Muscle of back (tissue), 3 donors: ENCODE measurements at regions not wholly inside any gene's neighbourhood (a gene's known extent, or its start where the extent isn't known, plus 50 kb on each side); places are given as distances from the start of the nearest gene placed in this dataset.

Experiments used
- DNase-seq, 3 donors: peaks; one replicate each; pipeline versions ENCODE4 v3.0.0 to v3.0.0-alpha.2; 2013

DNA sequence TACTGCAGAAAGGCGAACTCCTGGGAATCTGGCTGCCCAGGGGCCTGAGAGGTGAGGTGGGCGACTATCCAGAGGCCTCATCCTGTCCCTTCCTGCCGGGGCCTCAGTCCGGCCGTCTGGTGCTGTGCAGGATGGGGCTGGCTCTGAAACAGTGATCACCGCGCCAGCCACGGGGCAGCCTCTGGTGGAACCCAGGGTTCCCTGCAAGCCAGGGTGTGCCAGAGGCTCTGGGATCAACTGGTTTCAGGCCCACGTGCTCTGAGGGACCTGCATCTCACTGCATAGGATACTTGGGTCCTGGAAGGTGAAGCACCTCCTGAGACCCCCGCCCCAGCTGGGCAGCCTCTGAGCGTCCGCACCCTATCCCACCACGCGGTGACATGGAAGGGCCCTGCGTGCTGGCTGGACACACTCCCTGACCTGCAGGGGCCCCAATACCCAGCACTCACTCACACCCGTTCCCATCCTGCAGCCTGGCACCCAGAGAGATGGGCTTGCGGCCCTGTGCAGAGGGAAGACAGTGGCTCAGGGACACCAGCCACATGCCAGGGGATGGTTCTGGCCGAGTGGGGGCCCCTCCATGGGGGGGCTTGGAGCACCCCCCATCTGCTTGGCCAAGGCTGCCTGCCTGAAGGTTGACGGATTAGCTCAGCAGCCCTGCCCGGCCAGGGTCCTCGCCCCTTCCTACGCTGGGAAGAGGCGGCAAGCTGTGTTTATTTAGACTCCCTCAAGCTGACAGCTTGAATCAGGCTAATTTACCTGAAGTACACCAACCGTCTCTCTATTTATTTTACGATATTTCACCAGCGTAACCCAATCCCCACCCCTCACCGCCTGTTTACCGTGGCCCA, 64.3 kb upstream of the TTC34 start:
- DNase-seq: no peak

DNA sequence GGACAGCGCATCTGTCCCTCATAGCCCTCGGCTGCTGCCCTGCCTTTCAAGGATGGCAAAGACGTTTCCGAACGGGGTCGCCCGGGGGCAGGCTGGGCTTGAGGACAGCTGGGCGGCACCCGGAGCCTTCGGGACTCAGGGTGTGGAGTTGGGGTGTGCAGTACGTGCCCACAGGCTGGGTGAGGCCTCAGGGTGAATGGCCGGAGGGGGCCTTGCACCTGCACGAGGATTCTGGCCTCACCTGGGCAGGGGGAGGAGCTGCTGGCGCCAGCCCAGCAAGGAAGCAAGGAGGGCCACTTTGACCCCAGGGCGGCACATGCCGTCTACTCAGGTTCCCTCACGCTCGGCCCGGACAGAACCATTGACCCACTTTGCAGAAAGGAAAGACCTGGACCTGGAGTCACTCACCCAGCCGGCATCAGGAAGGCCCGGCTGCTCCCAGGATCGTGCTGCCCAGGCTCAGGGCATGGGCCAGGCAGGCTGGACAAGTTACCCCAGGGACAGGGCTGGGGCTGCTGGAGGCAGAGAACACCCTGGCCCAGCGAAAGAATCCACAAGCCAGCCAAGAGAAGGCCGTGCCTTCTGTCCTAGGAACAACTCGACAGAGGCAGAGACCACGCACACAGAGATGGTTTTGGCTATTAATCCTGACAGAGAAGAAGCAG, 65.1 kb upstream of the TTC34 start:
- DNase-seq: no peak

DNA sequence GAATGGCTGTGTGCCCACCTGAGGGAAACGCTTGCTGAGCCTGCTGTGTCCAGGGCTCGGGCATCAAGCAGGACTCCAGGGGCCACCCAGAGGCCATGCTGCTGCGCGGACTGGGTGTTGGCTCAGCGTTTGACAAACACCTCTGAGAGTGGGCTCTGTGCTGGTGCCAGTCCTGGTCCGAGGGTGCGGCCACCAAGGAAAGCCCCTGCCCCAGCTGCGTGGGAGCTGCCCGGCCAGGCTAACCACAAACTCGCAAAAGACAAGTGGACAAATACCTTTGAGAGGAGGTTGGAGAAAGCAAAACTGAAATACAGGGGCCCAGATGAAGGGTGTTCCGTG, 65.6 kb upstream of the TTC34 start:
- DNase-seq: no peak

DNA sequence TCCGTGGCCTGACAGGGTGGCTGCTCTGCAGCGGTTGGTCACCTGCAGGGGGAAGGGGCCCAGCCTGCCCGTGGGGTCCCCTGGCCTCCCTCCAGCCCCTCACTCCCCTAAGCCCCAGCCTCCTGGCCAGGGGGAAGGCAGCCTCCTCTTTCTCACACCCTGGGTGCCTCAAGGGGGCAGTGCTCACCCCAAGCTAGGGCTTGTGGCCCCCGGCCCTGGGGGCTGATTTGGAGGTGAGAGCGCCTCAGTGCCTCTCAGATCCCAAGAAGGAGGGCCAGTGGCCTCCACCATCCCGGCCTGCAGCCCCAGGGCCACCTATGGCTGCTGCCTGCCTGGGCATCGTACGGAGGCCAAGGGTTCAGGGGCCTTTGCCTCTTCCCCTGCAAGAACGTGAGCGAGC, 66.4 kb upstream of the TTC34 start:
- DNase-seq: no peak

DNA sequence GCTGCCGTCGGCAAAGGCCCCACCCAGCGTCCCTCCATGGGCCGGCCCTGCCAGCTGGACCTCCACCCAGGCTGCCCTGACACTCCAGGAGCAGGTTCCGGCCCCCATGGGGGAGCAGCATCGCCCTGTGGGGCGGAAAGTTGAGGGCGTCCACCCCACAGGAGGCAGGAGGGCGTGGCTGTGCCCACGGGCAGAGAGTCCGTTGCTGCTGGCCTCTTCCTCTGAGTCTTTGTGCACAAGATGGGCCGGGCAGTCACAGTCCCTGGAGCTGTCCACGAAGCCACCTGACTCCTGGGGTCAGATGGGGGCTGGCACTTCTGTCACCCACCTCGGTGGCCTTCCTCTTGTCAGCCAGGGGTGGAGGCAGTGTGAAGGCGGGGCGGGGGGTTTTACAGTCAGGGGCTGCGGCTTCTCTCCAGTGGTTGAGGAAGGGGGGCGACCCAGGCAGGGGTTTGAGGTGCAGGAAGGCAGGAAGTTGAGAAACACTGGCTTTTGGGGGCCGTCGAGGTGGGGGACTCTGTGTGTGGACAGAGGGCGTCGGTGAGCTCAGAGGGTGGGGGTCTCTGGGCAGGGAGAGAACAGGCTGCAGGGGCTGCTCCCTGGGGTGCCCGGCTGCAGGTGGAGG, 67.2 kb upstream of the TTC34 start:
- no peak for DNase-seq

DNA sequence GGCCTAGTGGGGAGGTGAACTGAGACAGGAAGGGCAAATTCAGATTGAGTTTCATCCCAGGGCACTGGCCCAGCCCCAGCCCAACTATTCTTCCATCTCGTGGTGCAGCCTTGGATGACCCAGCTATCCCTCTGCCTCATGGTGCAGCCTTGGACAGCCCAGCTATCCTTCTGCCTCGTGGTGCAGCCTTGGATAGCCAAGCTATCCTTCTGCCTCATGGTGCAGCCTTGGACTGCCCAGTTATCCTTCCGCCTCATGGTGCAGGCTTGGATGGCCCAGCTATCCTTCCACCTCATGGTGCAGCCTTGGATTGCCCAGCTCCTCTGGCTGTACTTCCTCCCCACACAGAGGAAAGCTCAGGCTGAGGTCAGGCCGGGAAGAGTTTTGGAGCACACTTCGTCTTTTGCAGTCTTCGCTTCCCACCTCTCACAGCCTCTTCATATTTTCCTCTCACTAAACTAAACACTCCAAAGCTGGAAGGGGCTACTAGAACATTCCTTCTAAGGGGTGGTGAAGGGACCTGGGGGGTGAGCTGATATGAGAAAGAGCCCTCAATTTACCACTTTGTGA, 69.8 kb upstream of the TTC34 start:
- DNase-seq: no peak

DNA sequence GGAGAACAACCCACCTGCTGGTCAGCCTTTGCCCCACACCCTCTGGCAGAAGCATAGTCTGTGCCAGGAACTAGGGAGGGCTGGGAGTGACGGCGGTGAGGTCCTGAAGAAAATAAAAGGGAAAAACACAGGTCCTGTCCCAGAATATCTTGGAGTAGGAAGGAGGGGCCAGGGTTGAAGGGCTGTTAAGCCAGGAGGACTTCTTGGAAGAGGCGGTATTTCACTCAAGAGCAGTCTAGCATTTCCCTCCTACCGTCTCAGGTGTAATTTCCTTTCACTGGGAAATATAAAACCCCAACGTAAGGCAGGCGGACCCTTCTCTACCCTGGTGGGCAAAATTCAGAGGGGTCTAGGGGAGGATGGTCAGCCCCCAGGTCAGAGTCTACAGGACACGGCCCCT, 72.7 kb upstream of the TTC34 start:
- DNase-seq: no peak

DNA sequence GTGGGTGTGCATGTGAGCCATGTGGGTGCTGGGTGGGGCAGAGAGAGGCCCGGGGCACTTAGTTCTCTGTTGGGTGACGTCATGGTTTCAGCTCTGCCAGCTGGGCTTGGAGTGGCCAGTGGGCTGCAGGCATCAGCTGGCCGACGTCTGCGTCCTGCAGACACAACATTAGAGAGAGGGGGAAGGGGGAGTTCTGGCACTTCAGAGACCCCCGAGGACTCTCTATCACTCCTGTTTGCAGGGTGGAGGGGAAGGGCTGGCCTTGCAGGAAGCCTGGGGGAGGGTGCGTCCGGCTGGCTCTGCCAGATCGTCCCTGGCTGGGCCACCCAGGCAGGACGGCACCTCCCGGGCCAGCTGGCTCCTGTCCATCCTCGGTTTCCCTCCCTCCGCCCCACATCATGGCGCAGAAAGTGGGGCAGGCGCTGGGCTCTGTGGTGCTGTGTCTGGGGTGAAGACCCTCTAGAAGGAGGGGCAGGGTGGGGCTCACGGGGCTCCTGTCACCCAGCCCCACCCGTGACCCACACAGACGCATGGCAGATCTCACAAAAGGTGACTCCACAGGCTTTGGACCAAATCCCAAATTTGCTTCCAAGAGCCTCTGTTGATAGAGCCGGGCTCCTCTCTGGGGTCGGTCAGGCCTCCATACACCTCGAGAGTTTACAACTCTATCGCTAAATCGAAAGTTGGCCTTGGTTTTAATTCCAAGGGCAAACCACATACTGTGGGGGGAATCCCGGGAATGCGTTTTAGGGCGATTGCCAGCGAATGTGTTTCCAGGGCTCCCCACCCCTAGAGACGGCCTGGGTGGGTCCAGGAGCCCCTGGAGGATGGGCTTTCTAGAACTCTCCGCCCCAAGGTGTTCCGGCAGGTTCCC, 73.4 kb upstream of the TTC34 start:
- peak in 1 of 3 donors; percentile 31 for DNase-seq

DNA sequence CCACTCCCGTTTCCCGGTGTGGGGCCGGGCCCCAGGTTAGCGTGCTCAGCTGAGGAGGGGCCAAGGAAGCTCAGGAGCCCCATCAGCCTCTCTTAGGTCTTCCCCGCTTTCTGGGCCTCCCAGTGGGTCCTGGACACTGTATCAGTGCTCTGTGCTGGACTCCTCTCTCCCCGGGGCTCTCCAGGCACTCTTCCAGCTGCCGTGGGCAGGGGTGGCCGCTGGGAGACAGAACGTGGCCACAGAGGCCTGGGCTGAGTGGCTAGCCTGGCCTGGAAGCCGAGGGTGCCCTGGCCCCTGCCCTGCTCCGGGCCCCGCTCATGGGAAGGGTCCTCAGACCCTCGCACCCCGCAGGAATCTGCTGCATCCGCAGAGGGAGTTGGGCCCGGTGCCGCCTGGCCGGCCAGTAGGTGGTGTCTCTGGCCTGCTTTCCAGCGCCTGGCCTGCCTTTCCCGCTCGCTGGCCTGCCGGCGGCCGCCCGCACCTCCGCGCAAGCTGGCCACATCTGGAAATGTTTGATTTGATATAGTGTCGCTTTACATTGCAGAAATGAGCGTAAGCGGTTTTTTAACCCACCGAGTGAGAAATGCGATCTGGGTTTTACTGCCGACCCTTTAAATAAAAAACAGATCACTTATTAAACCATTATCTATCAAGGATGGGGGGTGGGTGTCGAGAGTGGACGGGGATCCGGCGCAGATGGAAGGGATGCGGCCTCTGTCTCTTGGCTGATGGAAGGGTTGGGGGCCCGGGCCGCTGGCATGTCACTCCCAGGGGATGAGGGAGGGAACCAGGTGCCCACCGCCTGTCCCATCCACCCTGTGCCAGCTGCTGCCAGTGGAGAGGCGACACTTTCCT, 74.4 kb upstream of the TTC34 start:
- peak; percentile 10 to 77 (median 46) for DNase-seq

DNA sequence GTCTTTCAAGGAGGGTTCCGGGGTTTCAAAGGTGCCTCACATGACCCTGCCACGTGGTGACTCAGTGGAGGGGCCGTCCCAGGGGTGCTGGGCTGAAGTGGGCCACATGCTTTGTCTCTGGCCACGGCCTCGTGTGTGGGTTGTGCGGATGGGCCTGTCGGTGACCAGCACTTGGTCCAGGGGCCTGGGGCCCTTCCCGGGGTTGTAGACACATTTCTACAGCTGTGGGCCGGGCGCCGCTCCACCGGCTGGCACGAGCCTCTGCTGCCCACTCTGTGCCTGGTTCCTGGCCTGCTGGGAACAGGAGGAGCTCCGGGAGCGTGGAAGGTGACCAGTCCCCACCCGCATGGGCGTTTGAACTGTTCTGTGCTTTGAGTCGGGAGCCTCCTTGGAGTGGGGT, 75.4 kb upstream of the TTC34 start:
- DNase-seq: no peak

DNA sequence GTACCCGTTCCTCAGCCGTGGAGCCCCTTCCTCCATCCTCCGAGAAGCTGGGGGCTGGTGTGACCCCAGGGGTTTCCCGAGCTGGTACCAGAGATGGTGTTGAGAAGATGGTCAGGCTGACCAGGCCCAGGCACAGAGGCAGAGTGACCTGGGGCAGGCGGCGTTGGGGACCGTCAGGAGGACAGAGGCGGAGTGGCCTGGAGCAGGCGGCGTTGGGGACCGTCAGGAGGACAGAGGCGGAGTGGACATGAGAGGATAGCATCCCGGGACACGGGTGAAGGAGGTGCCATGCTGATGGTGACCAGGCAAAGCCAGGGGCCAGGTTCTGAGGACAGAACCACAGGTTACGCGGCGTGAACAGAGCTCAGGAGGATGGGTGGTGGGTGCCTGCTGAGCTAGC, 75.9 kb upstream of the TTC34 start:
- DNase-seq: no peak

DNA sequence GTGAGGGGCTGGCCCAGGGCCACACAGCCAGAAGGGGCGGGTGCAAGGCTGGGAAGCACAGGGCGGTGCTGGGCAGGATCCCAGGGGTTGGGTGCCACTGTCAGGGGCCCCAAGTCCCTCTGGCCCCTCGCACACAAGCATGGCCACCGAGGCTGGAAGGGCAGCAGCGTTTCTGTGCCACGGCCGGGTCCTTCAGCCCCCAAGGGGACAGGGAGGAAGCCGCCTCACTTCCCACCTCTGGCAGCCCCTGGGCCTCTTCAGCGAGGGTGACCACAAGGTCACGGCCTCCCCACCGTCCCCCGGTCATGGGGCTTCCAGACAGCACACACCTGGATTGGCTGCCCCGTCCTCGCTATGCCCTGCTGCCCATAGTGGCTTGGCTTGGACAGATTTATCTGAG, 77.1 kb upstream of the TTC34 start:
- DNase-seq: no peak

DNA sequence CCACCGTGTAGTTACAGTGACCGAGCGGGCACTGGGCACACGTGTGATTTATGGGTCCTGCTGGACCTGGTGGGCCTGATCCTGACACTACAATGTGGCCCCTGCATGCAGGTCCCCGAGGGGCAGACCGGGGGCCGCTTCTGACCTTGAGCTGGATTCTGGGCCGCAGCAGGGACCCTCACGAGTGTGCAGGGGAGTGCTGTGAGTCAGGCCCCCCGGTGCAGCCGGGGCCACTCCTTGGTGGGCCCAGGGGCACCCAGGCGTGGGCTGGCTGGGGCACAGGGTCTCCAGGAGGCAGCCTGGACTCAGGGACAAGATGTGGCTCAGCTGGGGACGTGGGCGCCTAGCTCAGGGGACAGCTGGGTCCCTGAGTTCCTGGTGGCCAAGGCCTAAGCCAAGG, 77.5 kb upstream of the TTC34 start:
- no peak for DNase-seq

DNA sequence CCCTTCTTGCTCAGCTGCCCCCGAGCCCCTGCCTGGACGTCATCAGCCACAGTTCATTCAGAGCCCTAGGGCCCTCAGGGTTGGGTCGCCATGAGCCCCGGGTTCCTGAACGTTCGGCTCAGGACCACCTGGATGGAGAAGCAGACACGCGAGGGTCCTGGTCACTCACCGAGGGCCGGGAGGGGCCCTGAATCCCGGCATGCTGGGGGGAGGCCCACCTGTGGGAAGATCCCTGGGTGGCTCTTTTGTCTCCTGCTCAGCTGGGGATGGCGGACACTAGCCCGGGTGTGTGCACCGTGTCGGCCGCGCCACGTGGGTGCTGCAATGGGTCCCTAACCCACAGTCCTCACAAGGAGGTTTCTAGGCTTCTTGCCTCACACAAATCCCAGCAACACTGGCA, 78.1 kb upstream of the TTC34 start:
- no peak for DNase-seq

DNA sequence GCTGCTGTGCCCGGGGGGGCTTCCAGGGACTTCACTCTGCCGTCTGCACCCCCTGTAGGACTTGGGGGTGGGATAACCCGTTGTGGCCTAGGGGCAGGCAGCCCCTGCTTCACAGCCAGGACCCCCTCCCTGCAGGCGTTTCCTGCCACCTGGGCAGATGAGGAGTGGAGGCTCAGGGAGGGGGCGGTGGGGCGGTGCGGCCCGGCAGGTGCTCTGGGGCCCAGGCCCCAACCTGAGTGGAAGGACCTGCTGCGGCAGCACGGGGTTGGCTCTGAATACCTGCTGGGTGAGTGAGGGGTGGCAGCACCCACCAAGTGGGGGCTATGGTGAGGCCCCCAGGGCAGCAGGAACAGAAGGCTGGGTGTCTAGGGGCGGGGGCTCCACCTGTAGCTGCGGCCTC, 78.6 kb upstream of the TTC34 start:
- no peak for DNase-seq

DNA sequence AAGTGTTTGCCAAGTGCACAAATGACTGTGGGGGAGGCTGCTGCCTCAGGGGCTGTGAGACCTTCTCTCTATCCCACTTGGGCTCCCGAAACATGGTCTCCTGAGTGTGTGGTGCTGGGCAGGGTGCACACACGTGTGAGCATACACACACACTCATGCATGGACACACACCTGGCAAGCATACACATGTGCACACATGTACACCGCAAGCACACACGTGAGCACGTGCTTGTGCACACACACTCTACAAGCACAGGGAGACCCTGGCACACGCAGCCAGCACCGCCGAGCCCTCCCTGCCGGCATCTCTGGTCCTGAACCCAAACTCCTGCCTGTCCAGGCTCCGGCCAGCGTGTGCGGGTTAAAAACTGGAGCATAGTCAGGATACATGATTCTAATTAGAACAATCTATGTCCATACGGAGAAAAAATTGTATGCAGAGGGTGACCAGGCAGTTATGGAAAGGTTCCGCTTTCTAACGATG, 79.4 kb upstream of the TTC34 start:
- no peak for DNase-seq

DNA sequence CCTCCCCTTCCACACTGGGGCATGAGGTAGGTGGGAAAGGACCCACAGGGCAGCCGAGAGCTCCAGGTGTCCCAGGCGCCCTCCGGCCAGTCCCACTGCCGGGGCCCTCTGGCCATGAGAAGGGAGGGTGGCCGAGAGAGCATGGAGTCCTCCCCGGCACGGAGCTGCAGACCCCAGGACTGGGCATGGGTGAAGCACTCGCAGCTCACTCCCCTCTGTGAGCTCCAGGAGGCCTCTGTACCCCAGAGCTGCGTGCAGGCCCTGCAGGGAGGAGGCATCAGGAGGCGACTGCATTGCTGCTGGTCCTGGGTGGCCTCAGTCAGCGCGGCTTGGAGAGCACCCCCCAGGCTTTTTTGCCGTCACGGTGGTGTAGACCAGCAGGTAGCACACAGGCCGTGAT, 80.1 kb upstream of the TTC34 start:
- DNase-seq: no peak

DNA sequence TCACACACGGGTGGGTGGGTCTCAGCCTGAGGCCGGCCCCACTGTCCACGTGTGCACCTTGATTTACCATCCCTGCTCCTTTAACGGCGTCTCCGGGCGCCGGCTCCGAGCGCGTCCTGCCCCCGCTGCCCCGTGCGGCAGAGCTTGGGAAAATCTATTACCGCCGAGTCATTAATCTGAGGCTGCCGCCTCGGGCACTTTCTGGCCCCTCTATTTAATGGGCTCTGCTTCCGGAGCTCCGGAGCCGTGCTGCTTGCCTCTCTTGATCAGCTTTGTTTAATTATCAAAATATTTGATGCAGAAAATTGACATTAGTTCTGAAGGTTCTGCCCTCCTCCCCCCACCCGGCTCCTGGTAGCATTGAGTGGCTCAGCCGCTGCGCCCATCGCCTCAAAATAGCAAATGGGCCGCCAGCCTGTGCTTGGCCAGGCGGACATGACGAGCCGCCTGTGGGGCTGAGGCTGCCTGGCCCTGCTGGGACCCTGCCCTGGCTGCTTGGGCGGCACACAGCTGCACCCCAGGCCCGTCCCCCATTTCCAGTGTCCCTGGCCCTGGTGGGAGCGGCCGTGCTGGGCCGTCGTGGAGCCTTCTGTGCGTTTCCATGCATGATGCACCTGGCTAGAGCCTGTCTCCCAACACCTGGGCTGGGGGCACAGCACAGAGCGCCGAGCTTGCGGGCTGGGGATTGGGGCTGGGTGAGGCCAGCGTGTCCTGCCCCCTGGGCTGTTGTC, 81.6 kb upstream of the TTC34 start:
- DNase-seq: no peak

DNA sequence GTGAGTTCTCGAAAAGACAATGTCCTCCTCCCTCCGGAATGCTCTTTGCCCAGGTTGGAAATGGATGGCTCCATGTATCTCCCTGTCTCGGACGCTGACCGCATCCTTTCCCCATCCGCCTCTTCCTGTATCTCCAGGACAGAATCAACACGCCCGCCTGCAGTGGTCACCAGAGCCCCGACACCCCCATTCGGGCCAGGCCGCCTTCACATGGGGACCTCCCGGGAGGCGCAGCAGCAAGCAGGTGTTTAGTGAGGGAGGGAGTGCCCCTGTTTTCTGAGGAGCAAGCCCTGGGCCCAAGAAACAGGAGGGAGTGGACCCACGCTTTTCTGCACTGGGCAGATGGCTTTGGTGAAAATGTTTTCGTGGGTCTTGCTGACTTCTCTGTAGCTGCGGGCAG, 83.5 kb upstream of the TTC34 start:
- DNase-seq: no peak

DNA sequence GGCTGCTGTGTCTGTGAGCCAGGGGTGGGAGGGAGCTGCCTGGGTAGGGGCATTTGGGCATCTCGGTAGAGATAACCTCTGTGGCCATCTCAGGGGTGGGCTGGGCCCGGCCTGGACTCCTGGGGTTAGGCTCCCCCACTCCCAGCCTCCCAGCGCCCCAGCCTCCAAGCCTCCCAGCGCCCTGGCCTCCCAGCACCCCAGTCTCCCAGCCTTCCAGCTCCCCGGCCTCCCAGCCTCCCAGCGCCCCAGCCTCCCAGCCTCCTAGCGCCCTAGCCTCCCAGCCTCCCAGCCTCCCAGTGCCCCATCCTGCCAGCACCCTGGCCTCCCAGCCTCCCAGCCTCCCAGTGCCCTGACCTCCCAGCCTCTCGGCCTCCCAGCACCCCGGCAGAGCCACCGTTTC, 85.1 kb upstream of the TTC34 start:
- no peak for DNase-seq
